Lung (tissue), 11 donors: ENCODE measurements at regions not wholly inside any gene's neighbourhood (a gene's known extent, or its start where the extent isn't known, plus 50 kb on each side); places are given as distances from the start of the nearest gene placed in this dataset.

Source experiments
- ATAC-seq: fragments of 200-7000 bp; cut with Tn5 transposase; one replicate; pipeline ENCODE4 v1.9.1; 2020; ENCODE audit warnings: moderate number of reproducible peaks; ENCODE audit not compliant: insufficient read depth, low FRiP score
- DNase-seq, 3 donors: peaks; one replicate each; pipeline ENCODE4 v3.0.0-alpha.2; 2013 to 2017
- H3K27ac ChIP-seq, 2 donors: one replicate each; pipeline ENCODE4 v1.5.1; 2013; ENCODE audit warnings: mild to moderate bottlenecking in 2 of 2, moderate library complexity in 2 of 2, control low read depth in 1 of 2, inconsistent platforms in 1 of 2, low read depth in 1 of 2, low read length in 1 of 2
- H3K27me3 ChIP-seq, 3 donors: one replicate each; pipeline ENCODE4 v1.5.1; 2013; ENCODE audit warnings: low read length in 2 of 3; ENCODE audit not compliant: control insufficient read depth in 3 of 3, insufficient read depth in 3 of 3
- H3K36me3 ChIP-seq, 4 donors: one replicate each; pipeline ENCODE4 v1.5.1; 2013; ENCODE audit warnings: low read length in 4 of 4, mild to moderate bottlenecking in 1 of 4, moderate library complexity in 1 of 4; ENCODE audit not compliant: control insufficient read depth in 4 of 4, insufficient read depth in 4 of 4
- H3K4me1 ChIP-seq, 5 donors: one replicate each; pipeline ENCODE4 v1.5.1; 2013; ENCODE audit warnings: low read length in 5 of 5, mild to moderate bottlenecking in 2 of 5, moderate library complexity in 1 of 5; ENCODE audit not compliant: control insufficient read depth in 5 of 5, insufficient read depth in 5 of 5
- H3K4me3 ChIP-seq: one replicate; pipeline ENCODE4 v1.5.1; 2013; ENCODE audit warnings: mild to moderate bottlenecking, control low read depth, moderate library complexity
- H3K9ac ChIP-seq, 2 donors: one replicate each; pipeline ENCODE4 v1.5.1; 2013; ENCODE audit warnings: low read length in 2 of 2, control low read depth in 1 of 2; ENCODE audit not compliant: insufficient read depth in 1 of 2
- H3K9me3 ChIP-seq, 4 donors: one replicate each; pipeline ENCODE4 v1.5.1; 2013; ENCODE audit warnings: low read length in 3 of 4, mild to moderate bottlenecking in 1 of 4, moderate library complexity in 1 of 4; ENCODE audit not compliant: control insufficient read depth in 4 of 4, insufficient read depth in 3 of 4
- WGBS, 2 donors: extraction: QIAGEN DNeasy Blood & Tissue Kit; methylation state at CpG; one replicate each; pipeline ENCODE4 v1.1.7; 2013; 5-methylcytosine and 5-hydroxymethylcytosine counted together
- TF ChIP-seq, protein P1 (sequence below): IDR thresholded peaks from 2 replicates; pipeline ENCODE4 v1.5.1; 2012; ENCODE audit warnings: mild to moderate bottlenecking; ENCODE audit errors: control extremely low read depth, extremely low read depth
- donor health status: control.
- donor health status: control.
- donor health status: Bipolar disorder and iron deficiency.
- donor health status: healthy.
- donor health status: DM: yes; HTN: yes; CAD: no.

DNA sequence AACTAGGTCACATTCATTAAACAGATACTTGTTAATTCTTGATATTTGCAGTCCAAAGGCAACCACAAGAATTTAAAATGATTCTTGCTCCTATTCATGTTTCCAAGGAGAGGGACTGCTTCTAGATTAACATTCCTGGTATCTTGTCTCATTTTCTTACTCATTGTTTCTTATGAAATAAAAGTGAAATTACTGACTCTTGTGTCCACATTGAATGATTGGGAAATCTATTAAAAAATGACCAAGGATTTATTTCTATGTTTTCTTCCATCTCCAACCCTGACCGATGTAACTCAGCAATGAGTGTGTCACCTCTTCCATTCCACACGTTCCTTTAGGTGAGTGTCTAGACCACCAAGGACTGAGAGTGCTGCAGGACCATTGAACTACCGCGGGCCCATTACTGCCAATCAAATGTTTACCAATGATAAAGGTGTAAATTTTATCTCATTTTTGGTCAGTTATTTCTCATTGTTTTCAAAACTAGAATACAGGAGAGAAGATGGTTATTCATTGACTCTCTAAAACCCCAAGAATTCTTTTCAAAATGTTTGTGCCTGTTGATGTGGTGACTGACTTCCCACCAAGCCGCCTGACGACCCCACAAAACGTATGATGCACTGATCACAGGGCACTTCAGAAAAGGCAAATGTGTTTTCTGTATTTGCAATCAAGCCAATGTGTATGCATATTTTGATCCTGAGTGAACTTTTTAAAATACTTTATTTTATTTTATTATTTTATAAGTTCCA is 414.6 kb upstream of the PTBP2 start:
- no peaks in the 10 kb centered on the region for H3K9me3 ChIP-seq
- H3K36me3 ChIP-seq: no peaks in the 10 kb centered on the region
- no peak for DNase-seq
- 74 to 89% methylated on average over 7 of the region's 7 CpGs for WGBS, 2 donors
- no peak for ATAC-seq
- no peaks in the 10 kb centered on the region for H3K4me1 ChIP-seq
- H3K4me3 ChIP-seq: no peak overlapping the region
- H3K27me3 ChIP-seq: no peaks in the 10 kb centered on the region
- TF ChIP-seq, protein P1, sequence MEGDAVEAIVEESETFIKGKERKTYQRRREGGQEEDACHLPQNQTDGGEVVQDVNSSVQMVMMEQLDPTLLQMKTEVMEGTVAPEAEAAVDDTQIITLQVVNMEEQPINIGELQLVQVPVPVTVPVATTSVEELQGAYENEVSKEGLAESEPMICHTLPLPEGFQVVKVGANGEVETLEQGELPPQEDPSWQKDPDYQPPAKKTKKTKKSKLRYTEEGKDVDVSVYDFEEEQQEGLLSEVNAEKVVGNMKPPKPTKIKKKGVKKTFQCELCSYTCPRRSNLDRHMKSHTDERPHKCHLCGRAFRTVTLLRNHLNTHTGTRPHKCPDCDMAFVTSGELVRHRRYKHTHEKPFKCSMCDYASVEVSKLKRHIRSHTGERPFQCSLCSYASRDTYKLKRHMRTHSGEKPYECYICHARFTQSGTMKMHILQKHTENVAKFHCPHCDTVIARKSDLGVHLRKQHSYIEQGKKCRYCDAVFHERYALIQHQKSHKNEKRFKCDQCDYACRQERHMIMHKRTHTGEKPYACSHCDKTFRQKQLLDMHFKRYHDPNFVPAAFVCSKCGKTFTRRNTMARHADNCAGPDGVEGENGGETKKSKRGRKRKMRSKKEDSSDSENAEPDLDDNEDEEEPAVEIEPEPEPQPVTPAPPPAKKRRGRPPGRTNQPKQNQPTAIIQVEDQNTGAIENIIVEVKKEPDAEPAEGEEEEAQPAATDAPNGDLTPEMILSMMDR: no peak
- no peak overlapping the region for H3K9ac ChIP-seq
- H3K27ac ChIP-seq: no peak overlapping the region

DNA sequence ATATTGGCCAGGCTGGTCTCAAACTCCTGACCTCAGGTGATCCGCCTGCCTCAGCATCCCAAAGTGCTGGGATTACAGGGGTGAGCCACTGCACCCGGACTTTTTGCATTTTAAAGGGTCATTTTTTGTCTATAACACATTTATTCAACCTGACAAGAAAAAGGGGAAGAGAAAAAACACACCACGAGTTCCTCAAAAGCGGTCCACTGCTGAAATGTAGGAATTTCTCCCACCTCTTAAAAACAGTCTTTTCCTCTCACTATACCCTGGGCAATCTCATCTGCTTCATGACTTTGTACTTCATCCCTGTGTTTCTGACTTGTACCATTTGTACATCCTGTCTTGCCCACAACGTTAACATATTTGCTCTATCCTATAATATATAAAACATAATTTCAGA is 413.3 kb upstream of the PTBP2 start:
- Histone ChIP-seq H3K27ac (no peak overlapping the region), H3K27me3 (no peaks in the 10 kb centered on the region), H3K9me3 (no peaks in the 10 kb centered on the region), H3K4me3 (no peak overlapping the region), H3K4me1 (no peaks in the 10 kb centered on the region), H3K36me3 (no peaks in the 10 kb centered on the region), H3K9ac (no peak overlapping the region)
- WGBS, 2 donors: 28 to 58% methylated on average over 5 of the region's 5 CpGs
- TF ChIP-seq, protein P1: no peak
- ATAC-seq (no peak), DNase-seq (no peak)

DNA sequence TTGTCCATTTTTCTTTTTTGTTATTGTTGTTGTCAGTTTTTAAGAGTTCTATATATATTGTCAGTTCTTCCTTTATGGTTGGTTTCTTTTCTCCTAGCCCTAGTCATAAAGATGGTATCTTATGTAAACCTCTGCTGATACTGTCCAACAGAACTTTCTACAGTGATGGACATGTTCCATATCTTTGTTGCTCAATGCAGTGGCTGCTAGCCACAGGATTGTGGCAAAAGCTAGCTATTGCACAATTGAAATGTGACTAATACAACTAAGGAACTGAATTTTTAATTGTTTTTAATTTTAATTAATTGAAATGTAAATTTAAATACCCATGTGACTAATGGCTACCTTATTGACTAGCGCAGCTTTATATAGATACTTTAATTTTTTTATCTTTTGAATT is 411.8 kb upstream of the PTBP2 start:
- Histone ChIP-seq H3K27me3 (no peaks in the 10 kb centered on the region), H3K27ac (no peak overlapping the region), H3K4me3 (no peak overlapping the region), H3K9ac (no peak overlapping the region), H3K4me1 (no peaks in the 10 kb centered on the region), H3K9me3 (no peaks in the 10 kb centered on the region), H3K36me3 (no peaks in the 10 kb centered on the region)
- TF ChIP-seq, protein P1: no peak
- 90 to 93% methylated on average over 1 of the region's 1 CpG for WGBS, 2 donors
- ATAC-seq: no peak
- DNase-seq: peak in 1 of 3 donors; percentile 3

DNA sequence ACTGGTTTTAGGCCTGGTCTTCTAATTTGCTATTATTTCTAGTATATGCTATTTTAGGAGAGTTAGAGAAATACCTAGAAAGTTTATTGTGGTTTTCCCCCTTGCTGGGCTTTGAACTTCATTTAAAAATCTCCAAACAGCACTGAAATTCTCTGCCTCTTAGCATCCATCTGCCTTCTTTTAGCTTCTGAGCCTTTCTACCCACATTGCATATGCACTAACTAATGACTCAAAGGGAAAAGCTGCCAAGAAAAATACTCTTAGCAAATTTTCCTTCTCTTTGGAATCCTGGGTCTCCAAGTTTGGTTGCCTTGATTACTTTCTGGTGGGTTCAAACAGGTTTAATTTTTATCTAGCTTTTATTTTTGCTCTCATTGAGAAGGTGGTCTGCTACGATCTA is 408.4 kb upstream of the PTBP2 start:
- TF ChIP-seq, protein P1: no peak
- WGBS, 2 donors: 88 to 89% methylated on average over 1 of the region's 1 CpG
- DNase-seq (no peak), ATAC-seq (no peak)
- Histone ChIP-seq H3K9me3 (no peaks in the 10 kb centered on the region), H3K36me3 (no peaks in the 10 kb centered on the region), H3K9ac (no peak overlapping the region), H3K27ac (no peak overlapping the region), H3K4me3 (no peak overlapping the region), H3K27me3 (no peaks in the 10 kb centered on the region), H3K4me1 (no peaks in the 10 kb centered on the region)
